H1 (cell line): ENCODE measurements at regions not wholly inside any gene's neighbourhood (a gene's known extent, or its start where the extent isn't known, plus 50 kb on each side); places are given as distances from the start of the nearest gene placed in this dataset.

Source experiments
- CHD7 ChIP-seq: fragments of 300-600 bp; sonication (generic); IDR thresholded peaks from 2 replicates; pipeline ENCODE4 v1.7.1; 2012; ENCODE audit warnings: low read length, moderate library complexity, mild to moderate bottlenecking, inconsistent platforms; ENCODE audit not compliant: insufficient replicate concordance

DNA sequence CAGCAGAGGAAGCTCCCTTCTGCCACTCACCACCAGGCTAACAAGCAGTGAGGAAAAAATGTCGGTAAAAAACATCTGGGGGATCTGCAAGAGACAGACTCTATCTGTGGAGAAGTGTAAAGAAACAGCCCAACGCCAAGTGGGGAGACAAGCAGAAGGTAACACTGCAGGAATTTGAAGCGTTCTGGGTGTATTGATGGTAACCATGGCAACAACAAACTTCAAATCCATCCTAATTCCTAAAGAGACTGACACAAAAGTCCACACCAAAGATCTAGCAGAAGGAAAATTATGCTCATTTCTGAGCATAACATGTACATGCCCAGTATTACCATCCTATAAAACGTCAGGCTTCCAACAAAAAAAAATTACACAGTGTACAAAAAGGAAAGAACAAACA is 449.3 kb downstream of the GABRB3 start (continued):
- TF ChIP-seq CHD7, result no peak
